ENCODE measurements at regions not wholly inside any gene's neighbourhood (a gene's known extent, or its start where the extent isn't known, plus 50 kb on each side); places are given as distances from the start of the nearest gene placed in this dataset.

DNA sequence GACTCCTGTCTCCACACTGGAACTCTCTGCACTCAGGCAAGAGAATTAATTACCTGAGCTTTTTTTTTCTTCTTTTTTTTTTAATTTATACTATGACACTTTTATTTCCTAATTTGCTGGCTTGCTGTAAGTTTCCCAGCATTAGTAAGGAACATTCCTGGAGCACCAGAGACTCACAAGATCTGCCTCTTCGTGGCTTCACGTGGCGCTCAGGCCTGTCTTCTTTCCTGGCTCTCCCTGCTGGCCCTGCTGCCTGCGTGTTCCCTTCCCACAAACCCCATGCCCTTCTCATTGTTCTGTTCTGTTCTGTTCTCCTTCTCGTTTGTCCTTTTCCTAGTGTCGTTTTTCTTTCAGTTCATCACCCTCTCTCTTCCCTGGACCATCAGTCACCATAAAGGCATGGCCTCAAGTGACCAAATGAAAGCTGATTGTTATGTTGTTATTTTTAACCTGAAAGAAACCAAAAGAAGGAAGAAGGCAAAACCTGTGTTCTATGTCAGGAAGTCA lies 591.6 kb upstream of the PFKP start:
- TF ChIP-seq CTCF (conservative IDR thresholded peaks at IDR 0.05) (no peak), ZFX (IDR thresholded peaks at IDR 0.05) (no peak)

Measured in C4-2B (cell line).